LoVo (cell line): ENCODE measurements at regions not wholly inside any gene's neighbourhood (a gene's known extent, or its start where the extent isn't known, plus 50 kb on each side); places are given as distances from the start of the nearest gene placed in this dataset.

Source experiments
- DNase-seq: peaks from one replicate; pipeline ENCODE4 v3.0.0-alpha.2; 2016; ENCODE audit warnings: low spot score

GRCh38 chr22:34434371-34434770, 514.1 kb upstream of the LARGE1 start:
- no peak for DNase-seq

DNA sequence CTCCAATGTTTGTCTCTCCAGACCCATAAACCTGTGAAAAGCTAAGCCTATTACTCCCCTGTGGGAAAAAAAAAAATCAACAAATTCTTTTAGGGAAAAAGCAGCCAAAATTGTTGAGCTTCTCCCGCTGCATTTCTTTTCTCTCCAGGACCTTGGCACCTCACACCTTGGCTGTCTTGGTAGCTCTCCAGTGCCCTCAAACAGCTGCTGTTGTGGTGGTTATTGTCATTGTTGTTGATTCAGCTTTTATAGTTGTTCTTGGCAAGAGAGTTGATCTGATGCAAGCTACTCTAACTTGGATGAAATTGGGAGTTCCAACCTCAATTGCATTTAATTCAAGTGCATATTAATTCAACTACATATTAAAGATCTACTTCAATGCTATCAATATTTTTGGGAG, 516.9 kb upstream of the LARGE1 start:
- no peak for DNase-seq

GRCh38 chr22:34454598-34454997, 534.3 kb upstream of the LARGE1 start:
- DNase-seq, result no peak

- DNase-seq, result no peak
Measured at GRCh38 chr22:34462795-34463194, 542.5 kb upstream of the LARGE1 start.

DNA sequence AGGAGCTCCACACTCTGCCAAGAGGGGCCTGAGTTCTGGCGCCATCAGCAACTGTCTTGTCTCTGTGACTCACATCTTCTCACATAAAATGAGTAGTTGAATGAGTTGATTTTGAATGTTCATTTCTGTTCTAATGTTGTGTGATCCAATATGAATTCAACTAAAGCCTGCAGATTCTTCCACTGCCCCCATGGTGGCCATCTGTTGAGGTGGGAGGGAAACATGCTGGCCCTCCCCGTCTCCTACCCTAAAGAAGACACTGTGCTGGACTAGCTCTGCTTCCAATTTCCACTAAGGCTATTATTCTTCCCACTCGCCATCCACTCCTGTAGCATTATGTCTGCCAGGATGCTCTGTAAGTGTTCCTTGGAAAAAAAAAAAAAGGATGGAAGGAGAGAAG, 555.6 kb upstream of the LARGE1 start:
- DNase-seq, result no peak

- no peak for DNase-seq
Measured at GRCh38 chr22:34476762-34477161, 556.5 kb upstream of the LARGE1 start.

DNA sequence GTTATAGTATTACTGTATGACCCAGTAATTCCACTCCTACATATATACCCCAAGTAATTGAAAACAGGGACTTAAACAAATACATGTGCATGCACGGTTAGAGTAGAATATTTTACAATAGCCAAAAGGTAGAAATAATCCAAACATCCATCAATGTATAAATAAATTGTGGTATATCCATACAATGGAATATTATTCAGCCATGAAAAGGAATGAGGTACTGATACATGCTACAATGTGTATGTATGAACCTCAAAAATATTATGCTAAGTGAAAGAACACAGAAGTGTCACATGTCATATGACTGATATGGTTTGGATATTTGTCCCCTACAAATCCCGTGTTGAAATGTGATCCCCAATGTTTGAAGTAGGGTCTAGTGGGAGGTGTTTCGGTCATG, 560.8 kb upstream of the LARGE1 start:
- DNase-seq, result no peak

GRCh38 chr22:34486381-34486780, 566.1 kb upstream of the LARGE1 start:
- no peak for DNase-seq

DNA sequence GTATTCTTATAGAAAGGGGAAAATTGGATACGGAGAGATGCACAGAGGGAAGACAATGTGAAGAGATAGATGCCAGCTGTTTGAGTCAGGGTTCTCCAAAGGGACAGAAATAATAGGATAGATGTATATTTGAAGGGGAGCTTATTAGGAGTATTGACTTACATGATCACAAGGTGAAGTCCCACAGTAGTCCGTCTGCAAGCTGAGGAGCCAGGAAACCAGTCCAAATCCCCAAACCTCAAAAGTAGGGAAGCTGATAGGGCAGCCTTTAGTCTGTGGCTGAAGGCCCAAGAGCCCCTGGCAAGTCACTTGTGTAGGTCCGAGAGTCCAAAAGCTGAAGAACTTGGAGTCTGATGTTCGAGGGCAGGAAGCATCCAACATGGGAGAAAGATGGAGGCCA, 569.6 kb upstream of the LARGE1 start:
- DNase-seq, result no peak

DNA sequence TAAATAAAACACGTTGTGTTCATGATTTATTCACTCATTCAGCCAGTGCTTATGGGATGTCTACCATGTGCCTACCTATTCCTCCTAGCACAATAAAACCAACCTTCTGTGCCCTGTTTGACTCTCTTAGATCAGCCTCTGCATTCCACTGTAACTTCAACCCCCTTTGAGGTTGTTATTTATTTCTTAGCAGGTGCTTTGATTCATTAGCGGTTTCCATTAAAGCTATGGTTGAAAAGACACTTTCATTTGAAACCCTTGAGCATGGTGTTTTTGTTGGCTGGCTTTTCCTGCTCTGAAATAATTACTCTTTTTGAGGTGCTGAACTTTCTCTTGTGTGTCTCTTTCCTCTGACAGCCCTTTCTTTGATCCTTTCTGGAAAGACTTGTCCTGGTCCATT, 570.6 kb upstream of the LARGE1 start:
- no peak for DNase-seq

DNA sequence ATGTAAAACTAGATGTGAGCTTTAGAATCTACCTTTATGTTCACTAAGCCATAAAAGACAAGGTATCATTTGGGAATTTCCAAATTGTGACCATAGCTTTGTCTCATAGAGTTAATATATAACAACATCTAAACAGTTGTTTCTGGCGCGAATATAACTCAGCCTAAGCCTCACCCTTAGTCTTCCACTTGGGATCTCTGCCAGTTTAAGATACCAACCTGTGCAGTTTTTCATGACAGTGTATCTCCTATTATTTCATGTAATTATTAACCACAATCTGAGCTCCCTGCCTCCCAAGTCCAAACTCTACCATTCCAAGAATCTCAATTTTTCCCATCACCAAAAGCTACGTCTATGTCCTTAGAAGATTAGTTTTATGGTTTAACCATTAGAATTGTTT, 572.5 kb upstream of the ISX start:
- DNase-seq, result no peak

GRCh38 chr22:34501366-34501965, 564.5 kb upstream of the ISX start:
- DNase-seq, result no peak

DNA sequence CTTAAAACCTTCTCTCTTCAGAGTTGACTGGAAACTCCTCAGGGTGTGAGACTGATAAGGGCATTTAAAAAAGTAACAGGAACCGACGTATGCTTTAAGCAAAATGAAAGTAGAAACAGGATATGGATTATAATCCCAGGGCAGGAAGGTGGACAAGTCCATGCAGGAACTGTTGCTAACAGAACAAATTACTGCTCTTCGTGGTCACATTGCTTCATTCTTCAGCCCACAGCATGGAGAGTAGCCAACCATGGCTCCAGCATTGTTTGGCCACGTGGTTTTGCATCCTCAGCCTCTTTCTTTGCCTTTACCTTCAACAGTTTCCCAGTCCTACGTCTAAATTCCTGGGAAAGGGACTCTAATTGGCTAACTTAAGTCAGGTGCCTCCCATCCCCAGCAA, 563.1 kb upstream of the ISX start:
- no peak for DNase-seq

- DNase-seq, result no peak
Measured at GRCh38 chr22:34508797-34509196, 557.2 kb upstream of the ISX start.

- no peak for DNase-seq
Measured at GRCh38 chr22:34526681-34527080, 539.3 kb upstream of the ISX start.

- DNase-seq, result no peak
Measured at GRCh38 chr22:34534101-34534500, 531.9 kb upstream of the ISX start.

DNA sequence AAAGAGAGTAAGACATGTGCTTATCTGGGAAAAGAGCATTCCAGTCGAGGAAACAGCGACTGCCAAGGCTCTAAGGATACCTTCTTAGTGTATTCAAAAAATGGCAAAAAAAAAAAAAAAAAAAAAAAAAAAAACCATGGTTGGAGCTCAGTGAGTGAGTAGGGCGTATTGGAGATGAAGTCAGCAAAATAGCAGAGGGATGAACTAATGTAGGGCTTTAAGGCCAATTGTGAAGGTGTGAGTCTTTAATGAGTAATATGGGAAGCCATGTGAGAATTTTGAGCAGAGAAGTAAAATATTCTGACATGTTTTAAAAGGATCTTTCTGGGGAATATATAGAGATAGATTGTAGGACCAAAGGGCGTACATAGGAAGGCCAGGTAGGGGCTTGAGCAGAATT, 498.6 kb upstream of the ISX start:
- DNase-seq, result no peak

GRCh38 chr22:34570408-34570807, 495.6 kb upstream of the ISX start:
- DNase-seq, result no peak

GRCh38 chr22:34579519-34579918, 486.4 kb upstream of the ISX start:
- DNase-seq, result no peak

DNA sequence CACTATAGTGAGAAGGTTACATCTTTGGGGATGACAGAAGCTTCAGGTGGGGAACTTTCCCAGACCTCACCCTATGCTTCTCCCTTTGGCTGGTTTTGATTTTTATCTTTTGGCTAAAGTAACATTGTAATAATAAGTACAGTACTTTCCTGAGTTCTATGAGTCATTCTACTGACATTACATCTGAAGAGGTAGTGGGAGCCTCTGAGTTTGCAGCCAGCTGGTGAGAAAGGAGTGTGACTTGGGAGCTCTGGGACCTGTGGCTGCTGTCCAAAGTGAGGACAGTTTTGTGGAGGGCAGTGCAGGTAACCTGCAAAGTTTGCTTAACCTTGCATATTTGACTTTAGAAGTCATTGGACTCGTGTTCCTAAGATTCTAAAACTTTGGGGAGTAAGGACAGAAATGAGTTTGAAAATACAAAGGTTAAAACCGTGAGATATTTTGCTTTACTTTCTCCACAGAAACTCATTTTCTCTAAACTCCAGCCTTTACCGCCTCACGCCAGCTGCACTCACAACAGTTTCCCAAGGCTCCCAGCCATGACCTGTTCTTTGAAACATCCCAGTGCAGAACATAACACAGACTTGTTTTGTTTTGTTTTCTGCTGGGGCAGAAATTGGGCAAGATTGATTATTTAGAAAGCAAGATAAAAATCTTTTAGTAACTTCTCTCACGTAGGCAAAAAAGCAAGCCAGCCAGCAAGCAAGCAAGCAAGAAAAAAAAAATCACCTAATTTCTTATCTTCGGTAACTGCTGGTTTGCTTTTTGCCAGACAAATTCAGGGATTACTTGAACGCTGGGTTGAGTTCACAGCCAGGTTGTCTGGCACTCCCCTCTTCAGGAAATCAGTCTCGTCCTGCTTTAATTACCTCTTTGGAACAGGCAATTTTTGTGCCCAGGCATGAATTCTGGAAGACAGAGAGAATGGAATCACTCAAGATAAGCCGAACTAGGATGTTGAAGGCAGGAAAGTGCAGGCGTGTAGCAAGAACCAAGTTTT, 478.3 kb upstream of the ISX start:
- DNase-seq, result no peak

GRCh38 chr22:34588871-34589545, 476.9 kb upstream of the ISX start:
- no peak for DNase-seq

- no peak for DNase-seq
Measured at GRCh38 chr22:34592123-34592740, 473.7 kb upstream of the ISX start.

DNA sequence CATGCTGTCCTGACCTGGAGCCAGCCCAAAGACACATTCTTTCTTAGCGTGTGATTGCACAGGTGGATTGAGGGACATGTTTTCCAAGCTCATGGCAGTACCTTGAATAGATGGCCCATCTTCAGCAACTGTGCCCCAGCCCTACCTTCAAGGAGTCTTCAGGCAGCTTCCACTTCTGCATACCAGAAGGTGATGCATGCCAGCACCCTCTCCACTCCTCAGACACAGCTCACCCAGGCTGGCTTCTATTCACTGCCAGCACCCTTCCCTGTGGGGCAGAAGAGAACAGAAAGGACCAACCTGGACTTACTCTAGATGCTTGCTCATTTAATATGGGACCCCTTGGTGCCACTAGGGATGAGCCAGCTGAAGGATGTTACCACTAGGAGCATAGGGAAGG, 466.4 kb upstream of the ISX start:
- DNase-seq, result no peak
